Esophagus muscularis mucosa (tissue), 4 donors: ENCODE measurements at regions not wholly inside any gene's neighbourhood (a gene's known extent, or its start where the extent isn't known, plus 50 kb on each side); places are given as distances from the start of the nearest gene placed in this dataset.

ENCODE experiments used
- DNase-seq: peaks from one replicate; pipeline ENCODE4 v3.0.0-alpha.2; 2017; ENCODE audit errors: extremely low spot score
- H3K27ac ChIP-seq, 4 donors: fragments of 200-600 bp; sonication (generic); replicated peaks in 1 of 4; 1 replicate in 3 of 4; 2 replicates in 1 of 4; pipeline ENCODE4 v1.5.1; 2016 to 2019; ENCODE audit warnings: mild to moderate bottlenecking in 1 of 4
- H3K27me3 ChIP-seq, 4 donors: fragments of 200-600 bp; sonication (generic); one replicate each; pipeline versions ENCODE4 v1.5.1 to v1.6.0; 2016 to 2019
- H3K36me3 ChIP-seq, 4 donors: fragments of 200-600 bp; sonication (generic); one replicate each; pipeline ENCODE4 v1.5.1; 2016 to 2019
- H3K4me1 ChIP-seq, 4 donors: fragments of 200-600 bp; sonication (generic); one replicate each; pipeline ENCODE4 v1.5.1; 2016 to 2019
- H3K4me3 ChIP-seq, 4 donors: fragments of 200-600 bp; sonication (generic); 1 replicate in 2 of 4; 2 replicates in 2 of 4; pipeline ENCODE4 v1.5.1; 2016 to 2019; ENCODE audit warnings: mild to moderate bottlenecking in 4 of 4, moderate library complexity in 1 of 4
- H3K9me3 ChIP-seq, 4 donors: fragments of 200-600 bp; sonication (generic); 1 replicate in 3 of 4; 2 replicates in 1 of 4; pipeline ENCODE4 v1.5.1; 2016 to 2019
- EP300 ChIP-seq: sonication (generic); formaldehyde crosslinking; IDR thresholded peaks from one replicate; pipeline ENCODE4 v1.6.1; 2017; ENCODE audit warnings: antibody characterized with exemption
- POLR2A ChIP-seq: fragments of 450-650 bp; IDR thresholded peaks from one replicate; pipeline ENCODE4 v1.6.1; 2017; ENCODE audit warnings: antibody characterized with exemption, moderate library complexity, mild to moderate bottlenecking, low read depth
- POLR2AphosphoS5 ChIP-seq, 2 donors: sonication (generic); formaldehyde crosslinking; IDR thresholded peaks; one replicate each; pipeline ENCODE4 v1.6.1; 2017; ENCODE audit warnings: antibody characterized with exemption in 2 of 2
- WGBS: methylation state at CpG from one replicate; pipeline ENCODE4 v1.1.5; 2018; 5-methylcytosine and 5-hydroxymethylcytosine counted together
- intact Hi-C: fragments of 100-400 bp; cut with DNase I; formaldehyde crosslinking; loops from one replicate; pipeline ENCODE4 v1.15.1; 2023
- TF ChIP-seq, protein P1 (sequence below), 3 experiments: fragments of 200-600 bp in 2 of 3; fragments of 450-650 bp in 1 of 3; sonication (generic) in 2 of 3; IDR thresholded peaks; one replicate each; pipeline ENCODE4 v1.5.1; 2017 to 2019; ENCODE audit warnings: antibody characterized with exemption in 3 of 3, mild to moderate bottlenecking in 2 of 3, moderate library complexity in 1 of 3

GRCh38 chr2:12303181-12304030 is 413.3 kb upstream of the TRIB2 start:
- no peak for DNase-seq
- intact Hi-C loops: loop anchor here (10.0 kb wide), 1 partner anchor 411 kb away; the partner anchor contains the start of gene TRIB2
- Histone ChIP-seq H3K9me3 (no peaks in the 10 kb centered on the region), H3K27ac (no peak overlapping the region), H3K4me1 (peaks cover 6 to 21% (median 20%) of the 10 kb centered on the region in 4 donors), H3K27me3 (no peaks in the 10 kb centered on the region), H3K36me3 (no peaks in the 10 kb centered on the region), H3K4me3 (no peak overlapping the region)
- no peak for TF ChIP-seq POLR2AphosphoS5 (IDR thresholded peaks at IDR 0.05)
- TF ChIP-seq, protein P1, sequence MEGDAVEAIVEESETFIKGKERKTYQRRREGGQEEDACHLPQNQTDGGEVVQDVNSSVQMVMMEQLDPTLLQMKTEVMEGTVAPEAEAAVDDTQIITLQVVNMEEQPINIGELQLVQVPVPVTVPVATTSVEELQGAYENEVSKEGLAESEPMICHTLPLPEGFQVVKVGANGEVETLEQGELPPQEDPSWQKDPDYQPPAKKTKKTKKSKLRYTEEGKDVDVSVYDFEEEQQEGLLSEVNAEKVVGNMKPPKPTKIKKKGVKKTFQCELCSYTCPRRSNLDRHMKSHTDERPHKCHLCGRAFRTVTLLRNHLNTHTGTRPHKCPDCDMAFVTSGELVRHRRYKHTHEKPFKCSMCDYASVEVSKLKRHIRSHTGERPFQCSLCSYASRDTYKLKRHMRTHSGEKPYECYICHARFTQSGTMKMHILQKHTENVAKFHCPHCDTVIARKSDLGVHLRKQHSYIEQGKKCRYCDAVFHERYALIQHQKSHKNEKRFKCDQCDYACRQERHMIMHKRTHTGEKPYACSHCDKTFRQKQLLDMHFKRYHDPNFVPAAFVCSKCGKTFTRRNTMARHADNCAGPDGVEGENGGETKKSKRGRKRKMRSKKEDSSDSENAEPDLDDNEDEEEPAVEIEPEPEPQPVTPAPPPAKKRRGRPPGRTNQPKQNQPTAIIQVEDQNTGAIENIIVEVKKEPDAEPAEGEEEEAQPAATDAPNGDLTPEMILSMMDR (IDR thresholded peaks at IDR 0.05): no peak
- TF ChIP-seq POLR2A: no peak
- TF ChIP-seq EP300: no peak
- WGBS: 95% methylated on average over 6 of the region's 7 CpGs

DNA sequence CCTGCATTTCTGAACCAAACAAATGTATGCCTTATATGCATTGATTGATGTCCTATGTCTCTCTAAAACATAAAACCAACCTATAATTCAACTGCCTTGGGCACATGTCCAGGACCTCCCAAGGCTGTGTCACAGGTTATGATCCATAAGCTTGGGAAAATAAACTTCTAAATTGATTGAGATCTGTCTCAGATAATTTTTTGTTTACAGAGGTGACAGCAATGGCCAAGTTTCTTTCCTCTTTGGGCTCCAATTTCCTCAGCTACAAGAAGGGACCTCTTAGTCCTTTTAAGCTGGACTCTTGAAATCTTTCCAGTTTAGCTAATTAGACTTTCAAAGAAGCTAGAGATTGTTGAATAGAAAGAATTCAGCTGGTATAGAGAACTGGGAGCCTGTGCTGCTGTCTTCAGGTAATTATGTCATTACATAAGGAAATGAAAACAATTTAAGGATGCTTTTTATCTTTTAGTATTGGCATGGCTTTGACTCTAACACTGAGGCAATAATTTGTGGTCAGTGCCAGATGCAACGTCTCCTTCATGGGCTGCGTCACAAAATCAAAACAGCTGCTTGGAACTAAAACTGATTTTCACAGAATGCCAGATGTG is 412.1 kb upstream of the TRIB2 start:
- Histone ChIP-seq H3K4me3 (no peak overlapping the region), H3K27ac (no peak overlapping the region), H3K9me3 (no peaks in the 10 kb centered on the region), H3K27me3 (no peaks in the 10 kb centered on the region), H3K4me1 (peaks cover 6 to 18% (median 17%) of the 10 kb centered on the region in 4 donors), H3K36me3 (no peaks in the 10 kb centered on the region)
- 59% methylated on average over 2 of the region's 2 CpGs for WGBS
- no peak for DNase-seq
- intact Hi-C loops: loop anchor here (10.0 kb wide), 1 partner anchor 410 kb away; the partner anchor contains the start of gene TRIB2
- no peak for TF ChIP-seq POLR2AphosphoS5 (IDR thresholded peaks at IDR 0.05)
- TF ChIP-seq, protein P1 (IDR thresholded peaks at IDR 0.05): no peak
- no peak for TF ChIP-seq POLR2A
- no peak for TF ChIP-seq EP300

- WGBS: 49% methylated on average over 2 of the region's 2 CpGs
- TF ChIP-seq EP300: no peak
- TF ChIP-seq, protein P1 (IDR thresholded peaks at IDR 0.05): no peak
- no peak for TF ChIP-seq POLR2AphosphoS5 (IDR thresholded peaks at IDR 0.05)
- no peak for TF ChIP-seq POLR2A
- Histone ChIP-seq H3K27me3 (no peaks in the 10 kb centered on the region), H3K4me3 (no peak overlapping the region), H3K4me1 (peaks cover under 1 to 6% (median 4%) of the 10 kb centered on the region in 4 donors), H3K36me3 (no peaks in the 10 kb centered on the region), H3K9me3 (no peaks in the 10 kb centered on the region), H3K27ac (no peak overlapping the region)
- intact Hi-C loops: loop anchor here (10.0 kb wide), 1 partner anchor 409 kb away; the partner anchor contains the start of gene TRIB2
- no peak for DNase-seq
These were observed 410.8 kb upstream of the TRIB2 start for GRCh38 chr2:12305931-12306330.

- intact Hi-C loops: no loop called here
- H3K27me3 ChIP-seq: no peaks in the 10 kb centered on the region
These were observed 406.3 kb upstream of the TRIB2 start for GRCh38 chr2:12310399-12310798.

More at GRCh38 chr2:12310399-12310798, 406.3 kb upstream of the TRIB2 start:
- Histone ChIP-seq H3K9me3 (no peaks in the 10 kb centered on the region), H3K4me3 (no peak overlapping the region), H3K36me3 (no peaks in the 10 kb centered on the region), H3K27ac (no peak overlapping the region), H3K4me1 (peaks cover 0 to 12% (median 8%) of the 10 kb centered on the region in 4 donors)
- DNase-seq: no peak
- no peak for TF ChIP-seq POLR2AphosphoS5 (IDR thresholded peaks at IDR 0.05)
- no peak for TF ChIP-seq POLR2A
- TF ChIP-seq, protein P1 (IDR thresholded peaks at IDR 0.05): no peak
